IPS-15b (cell line): ENCODE measurements at regions not wholly inside any gene's neighbourhood (a gene's known extent, or its start where the extent isn't known, plus 50 kb on each side); places are given as distances from the start of the nearest gene placed in this dataset.

Source experiments
- H3K27me3 ChIP-seq: one replicate; pipeline ENCODE4 v1.6.1; 2013; ENCODE audit warnings: low read length; ENCODE audit not compliant: control insufficient read depth, insufficient read depth
- H3K36me3 ChIP-seq: one replicate; pipeline ENCODE4 v1.6.1; 2013; ENCODE audit warnings: low read length; ENCODE audit not compliant: control insufficient read depth, insufficient read depth
- H3K4me1 ChIP-seq: one replicate; pipeline ENCODE4 v1.6.1; 2013; ENCODE audit warnings: mild to moderate bottlenecking, low read length; ENCODE audit not compliant: control insufficient read depth, insufficient read depth
- H3K4me3 ChIP-seq: one replicate; pipeline ENCODE4 v1.5.1; 2013; ENCODE audit warnings: low read depth, low read length
- H3K9ac ChIP-seq: one replicate; pipeline ENCODE4 v1.6.1; 2013; ENCODE audit warnings: low read depth, mild to moderate bottlenecking, low read length
- H3K9me3 ChIP-seq: one replicate; pipeline ENCODE4 v1.6.1; 2013; ENCODE audit warnings: mild to moderate bottlenecking, low read length; ENCODE audit not compliant: control insufficient read depth, insufficient read depth

DNA sequence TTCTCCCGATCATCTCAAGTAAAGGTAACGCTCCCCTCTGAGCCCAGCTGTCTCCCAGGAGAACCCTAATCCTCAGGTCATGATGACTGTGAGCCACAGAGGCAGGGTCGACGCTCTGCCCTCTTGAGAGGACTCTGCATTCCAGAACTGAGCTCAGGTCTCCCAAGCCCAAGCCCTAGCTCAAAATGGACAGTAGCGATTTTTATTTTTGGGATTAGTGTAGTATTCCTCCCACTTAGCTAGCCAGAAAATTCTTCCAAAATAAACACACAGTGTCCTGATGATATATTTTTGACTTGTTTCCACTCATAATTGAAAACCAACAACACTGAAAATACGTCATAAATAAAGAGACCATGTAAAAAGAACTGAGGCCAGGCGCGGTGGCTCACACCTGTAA is 462.0 kb upstream of the MGMT start:
- no peaks in the 10 kb centered on the region for H3K27me3 ChIP-seq
- no peaks in the 10 kb centered on the region for H3K36me3 ChIP-seq
- H3K9me3 ChIP-seq: no peaks in the 10 kb centered on the region
- no peak overlapping the region for H3K9ac ChIP-seq
- no peaks in the 10 kb centered on the region for H3K4me1 ChIP-seq
- H3K4me3 ChIP-seq: no peak overlapping the region

DNA sequence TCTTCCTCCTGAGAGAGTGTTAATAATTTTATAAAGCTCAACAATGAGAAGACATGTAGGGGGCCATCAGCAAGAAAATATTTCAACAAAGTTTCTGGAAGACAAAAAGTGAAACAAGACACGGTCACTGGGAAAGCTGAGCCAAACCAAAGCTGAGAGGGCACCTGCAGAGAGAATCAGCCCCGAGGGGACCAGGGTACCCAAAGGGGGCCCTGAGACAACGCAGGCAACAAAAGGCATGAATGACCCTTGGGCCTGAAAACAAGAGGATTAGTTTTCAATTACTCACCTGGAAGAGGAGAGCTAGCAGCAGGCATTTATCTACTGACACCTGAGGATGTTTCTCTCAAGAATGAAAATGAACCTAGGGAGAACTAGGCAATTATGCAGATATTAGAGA is 461.2 kb upstream of the MGMT start:
- Histone ChIP-seq H3K4me3 (no peak overlapping the region), H3K9me3 (no peaks in the 10 kb centered on the region), H3K36me3 (no peaks in the 10 kb centered on the region), H3K4me1 (no peaks in the 10 kb centered on the region), H3K9ac (no peak overlapping the region), H3K27me3 (no peaks in the 10 kb centered on the region)

DNA sequence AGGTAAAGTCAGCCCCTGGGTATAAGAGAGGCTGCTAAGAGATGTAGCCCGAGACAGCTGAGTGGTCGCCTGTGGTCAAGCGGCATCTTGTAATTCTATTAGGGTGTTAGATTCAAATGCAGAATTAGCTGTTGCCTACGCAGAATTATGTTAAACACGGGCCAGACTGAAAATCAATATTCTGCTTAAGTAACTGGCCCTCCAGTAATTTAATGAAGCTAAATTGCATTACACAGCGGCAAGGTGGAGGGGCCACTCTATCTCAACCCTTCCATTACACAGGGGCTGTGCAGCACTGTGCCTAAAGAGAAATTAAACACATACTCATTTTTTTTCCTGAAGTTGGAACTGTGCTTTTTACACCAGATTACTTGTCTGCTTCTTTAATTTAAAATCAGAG is 448.5 kb upstream of the MGMT start:
- Histone ChIP-seq H3K4me1 (peaks cover 22% of the 10 kb centered on the region), H3K9ac (no peak overlapping the region), H3K9me3 (no peaks in the 10 kb centered on the region), H3K36me3 (no peaks in the 10 kb centered on the region), H3K4me3 (no peak overlapping the region), H3K27me3 (no peaks in the 10 kb centered on the region)

DNA sequence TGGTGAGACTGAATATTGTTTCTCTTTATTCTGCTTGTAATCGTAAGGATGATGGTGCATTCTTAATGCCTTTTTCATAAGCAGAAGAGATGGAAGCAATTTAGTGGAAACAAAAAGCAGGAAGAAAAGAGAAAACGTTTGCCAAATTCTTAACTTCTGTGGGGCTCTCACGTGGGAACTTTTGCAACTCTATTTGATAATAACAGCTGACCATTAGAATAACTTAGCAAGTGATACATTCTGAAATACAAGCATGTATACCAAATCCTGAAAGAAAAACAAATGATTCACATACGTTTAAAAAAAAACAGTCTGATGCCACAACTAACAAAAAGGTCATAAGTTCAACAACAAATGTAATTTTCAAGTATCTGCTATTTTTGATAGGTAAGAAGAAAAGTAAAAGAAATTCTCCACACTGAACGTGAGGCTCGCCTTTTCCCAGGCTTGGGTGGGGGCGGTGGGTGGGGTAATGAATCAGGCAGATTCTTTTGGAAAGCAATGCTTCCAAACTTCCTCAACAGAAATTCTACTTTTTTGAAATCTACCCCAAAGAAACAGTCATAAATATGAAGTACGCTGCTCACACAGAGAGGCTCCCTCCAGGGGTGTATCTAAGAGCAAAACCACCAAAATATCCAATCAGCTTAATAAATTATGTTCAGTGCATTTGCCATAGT is 446.2 kb upstream of the MGMT start:
- no peaks in the 10 kb centered on the region for H3K27me3 ChIP-seq
- H3K36me3 ChIP-seq: no peaks in the 10 kb centered on the region
- no peak overlapping the region for H3K9ac ChIP-seq
- no peak overlapping the region for H3K4me3 ChIP-seq
- no peaks in the 10 kb centered on the region for H3K9me3 ChIP-seq
- H3K4me1 ChIP-seq: peaks cover 22% of the 10 kb centered on the region

DNA sequence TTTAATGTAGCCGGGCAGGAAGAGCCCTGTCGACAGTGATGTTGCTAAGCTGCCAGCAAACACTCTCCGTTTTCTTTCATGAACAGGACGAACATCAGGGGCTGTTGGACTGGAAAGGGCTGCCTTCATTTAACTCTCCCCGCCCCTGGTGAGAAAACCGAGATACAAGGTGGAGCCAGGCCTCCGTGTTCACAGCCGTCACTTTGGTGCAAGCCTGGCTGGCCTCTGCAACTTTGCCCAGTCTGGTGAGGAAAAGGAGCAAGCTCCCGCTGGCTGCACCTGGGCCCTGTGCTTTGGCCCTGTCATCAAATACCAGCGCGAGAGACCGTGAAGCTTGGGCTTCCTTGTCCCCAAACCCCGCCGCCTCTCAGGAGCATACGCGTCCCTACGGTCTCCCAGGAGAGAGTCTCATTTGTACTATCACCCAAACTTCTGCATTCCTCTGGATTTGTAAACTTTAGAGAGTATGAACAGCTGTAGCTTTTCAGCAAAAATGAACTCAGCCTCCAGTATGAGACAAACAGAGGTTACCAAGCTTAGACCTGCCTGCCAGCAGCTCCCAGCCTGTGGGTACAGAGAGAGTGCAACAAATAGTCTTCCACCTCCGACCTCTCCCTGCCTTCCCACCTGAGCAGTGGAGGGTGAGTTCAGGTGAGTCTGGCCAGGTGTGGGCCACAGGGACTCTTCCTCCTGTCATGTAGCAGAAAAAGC is 445.3 kb upstream of the MGMT start:
- Histone ChIP-seq H3K27me3 (no peaks in the 10 kb centered on the region), H3K4me3 (no peak overlapping the region), H3K4me1 (peaks cover 22% of the 10 kb centered on the region), H3K9ac (peak overlapping the region; percentile 26), H3K9me3 (no peaks in the 10 kb centered on the region), H3K36me3 (no peaks in the 10 kb centered on the region)

- H3K36me3 ChIP-seq: no peaks in the 10 kb centered on the region
- peaks cover 22% of the 10 kb centered on the region for H3K4me1 ChIP-seq
- no peaks in the 10 kb centered on the region for H3K27me3 ChIP-seq
- H3K4me3 ChIP-seq: no peak overlapping the region
- H3K9ac ChIP-seq: no peak overlapping the region
- no peaks in the 10 kb centered on the region for H3K9me3 ChIP-seq
Observed at GRCh38 chr10:129023082-129023481, 444.0 kb upstream of the MGMT start.

DNA sequence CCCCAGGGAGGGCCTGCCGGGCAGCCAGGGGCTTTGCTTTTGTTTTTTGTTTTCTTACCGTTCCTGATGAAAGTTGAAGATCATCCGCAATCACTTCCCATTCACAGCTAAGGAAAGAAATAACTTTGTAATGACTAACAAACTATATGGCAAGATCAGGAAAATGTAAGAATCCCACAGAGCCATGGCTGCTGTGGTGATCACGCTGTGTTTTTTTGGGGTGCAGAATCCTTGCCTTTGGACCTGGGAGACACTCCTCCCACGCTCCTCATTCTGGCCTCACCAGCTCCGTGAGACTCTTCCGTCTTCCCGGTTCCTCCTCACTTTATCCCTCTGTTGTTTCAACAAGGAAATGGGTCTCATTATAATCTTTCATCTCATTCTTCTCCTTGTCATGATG is 443.0 kb upstream of the MGMT start:
- Histone ChIP-seq H3K9ac (no peak overlapping the region), H3K4me3 (no peak overlapping the region), H3K9me3 (no peaks in the 10 kb centered on the region), H3K36me3 (no peaks in the 10 kb centered on the region), H3K27me3 (no peaks in the 10 kb centered on the region), H3K4me1 (peaks cover 22% of the 10 kb centered on the region)

DNA sequence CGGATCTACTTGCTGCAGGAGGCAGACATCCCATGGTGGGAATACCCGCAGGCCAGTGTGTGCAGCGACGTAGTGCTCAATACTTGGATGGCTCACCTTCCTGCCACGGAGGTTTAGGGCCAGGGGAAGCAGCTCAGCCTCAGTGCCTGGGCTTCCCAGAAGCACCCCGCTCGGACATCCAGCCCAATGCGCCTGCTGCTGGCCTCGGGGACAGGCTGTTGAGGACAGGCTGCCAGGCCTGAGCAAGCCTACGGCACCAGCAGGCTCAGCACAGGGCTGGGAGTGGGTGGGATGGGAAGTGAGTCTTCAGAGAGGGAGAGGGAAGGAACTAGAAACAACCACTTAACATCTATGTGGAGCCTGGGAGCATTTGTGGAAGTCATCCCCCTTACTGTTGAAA is 441.3 kb upstream of the MGMT start:
- H3K27me3 ChIP-seq: no peaks in the 10 kb centered on the region
- H3K4me1 ChIP-seq: peaks cover 19% of the 10 kb centered on the region
- H3K9ac ChIP-seq: no peak overlapping the region
- no peak overlapping the region for H3K4me3 ChIP-seq
- no peaks in the 10 kb centered on the region for H3K9me3 ChIP-seq
- H3K36me3 ChIP-seq: no peaks in the 10 kb centered on the region

GRCh38 chr10:129027906-129028305 is 439.1 kb upstream of the MGMT start:
- peaks cover 8% of the 10 kb centered on the region for H3K4me1 ChIP-seq
- H3K9ac ChIP-seq: no peak overlapping the region
- H3K27me3 ChIP-seq: no peaks in the 10 kb centered on the region
- H3K36me3 ChIP-seq: no peaks in the 10 kb centered on the region
- no peaks in the 10 kb centered on the region for H3K9me3 ChIP-seq
- no peak overlapping the region for H3K4me3 ChIP-seq

DNA sequence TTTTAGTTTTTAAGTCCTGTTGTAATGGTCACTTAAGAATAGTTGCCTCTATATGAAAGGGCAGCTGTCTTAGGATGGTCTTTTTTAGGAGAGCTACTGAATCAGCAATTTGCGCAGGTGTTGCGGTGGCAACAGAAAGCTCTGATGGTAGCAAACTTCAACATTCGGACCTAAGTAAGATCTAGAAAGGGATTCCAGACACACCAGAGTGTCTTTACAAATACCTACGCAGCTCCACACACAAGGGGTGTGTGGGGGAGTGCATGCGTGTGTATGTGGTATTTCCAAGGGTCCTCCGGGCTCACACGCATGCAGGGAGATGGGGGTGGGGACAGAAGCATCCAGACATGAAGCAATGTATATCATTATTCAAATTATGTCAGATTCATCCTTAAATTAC is 438.6 kb upstream of the MGMT start:
- Histone ChIP-seq H3K9ac (no peak overlapping the region), H3K27me3 (no peaks in the 10 kb centered on the region), H3K36me3 (no peaks in the 10 kb centered on the region), H3K4me3 (no peak overlapping the region), H3K4me1 (peaks cover 4% of the 10 kb centered on the region), H3K9me3 (no peaks in the 10 kb centered on the region)

DNA sequence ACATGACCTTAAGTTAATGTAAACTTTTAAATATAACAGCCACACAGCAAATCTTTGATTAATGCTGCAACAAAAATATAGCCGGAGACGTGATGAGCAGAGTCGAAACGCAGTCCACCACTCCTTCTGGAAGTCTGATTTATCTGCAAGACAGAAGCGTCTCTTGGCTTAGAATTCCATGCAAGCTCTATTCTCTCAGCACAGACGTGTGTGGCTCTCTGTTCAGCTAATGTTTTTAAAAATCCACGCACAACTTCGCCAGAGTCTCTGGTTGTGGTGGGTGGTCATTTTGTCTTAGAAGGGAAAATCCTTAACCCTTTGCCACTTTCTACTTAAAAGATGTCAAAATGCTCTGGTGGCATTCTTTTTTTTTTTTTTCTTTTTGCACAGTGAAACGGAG is 438.0 kb upstream of the MGMT start:
- H3K36me3 ChIP-seq: no peaks in the 10 kb centered on the region
- H3K9ac ChIP-seq: no peak overlapping the region
- H3K4me3 ChIP-seq: no peak overlapping the region

DNA sequence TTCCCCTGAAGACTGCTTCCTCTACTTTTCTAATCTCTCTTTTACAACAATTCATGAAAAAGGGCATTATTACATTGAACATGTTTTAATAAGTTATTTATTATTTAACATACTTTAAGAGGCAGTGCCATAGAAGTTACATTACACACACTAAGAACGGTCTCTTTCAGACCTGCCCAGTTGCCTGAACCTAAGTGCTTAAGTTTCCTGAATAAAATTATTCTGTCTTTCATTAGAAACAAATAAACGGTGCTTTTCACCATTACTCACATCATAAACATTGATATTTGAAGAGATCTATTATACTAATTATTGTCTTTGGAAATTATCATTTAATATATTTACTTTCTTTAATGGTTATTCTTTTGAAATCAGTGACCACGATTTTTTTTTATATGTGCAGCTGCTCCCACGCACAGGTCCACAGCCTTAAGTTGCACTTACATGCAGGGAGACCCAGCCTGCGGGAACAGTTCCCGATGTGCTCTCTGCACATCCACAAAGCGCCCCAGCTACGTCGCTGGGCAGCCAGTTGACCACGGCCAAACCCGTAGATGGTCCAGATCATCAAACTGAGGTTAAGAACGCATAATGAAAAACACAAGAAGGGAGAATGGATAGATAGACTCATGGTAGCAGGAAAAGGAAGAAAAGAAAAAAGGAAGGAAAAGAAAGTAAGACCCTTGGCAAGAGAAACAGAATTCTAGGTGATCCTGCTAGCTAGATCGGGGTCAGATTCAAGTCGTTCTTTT is 437.0 kb upstream of the MGMT start:
- Histone ChIP-seq H3K4me3 (no peak overlapping the region), H3K27me3 (no peaks in the 10 kb centered on the region), H3K4me1 (peaks cover 4% of the 10 kb centered on the region)

More for the DNA sequence above, 438.0 kb upstream of the MGMT start:
- H3K27me3 ChIP-seq: no peaks in the 10 kb centered on the region
- peaks cover 4% of the 10 kb centered on the region for H3K4me1 ChIP-seq
- H3K9me3 ChIP-seq: no peaks in the 10 kb centered on the region

More for the DNA sequence above, 437.0 kb upstream of the MGMT start:
- Histone ChIP-seq H3K9me3 (no peaks in the 10 kb centered on the region), H3K9ac (no peak overlapping the region), H3K36me3 (no peaks in the 10 kb centered on the region)
